ENCODE measurements at regions not wholly inside any gene's neighbourhood (a gene's known extent, or its start where the extent isn't known, plus 50 kb on each side); places are given as distances from the start of the nearest gene placed in this dataset.

DNA sequence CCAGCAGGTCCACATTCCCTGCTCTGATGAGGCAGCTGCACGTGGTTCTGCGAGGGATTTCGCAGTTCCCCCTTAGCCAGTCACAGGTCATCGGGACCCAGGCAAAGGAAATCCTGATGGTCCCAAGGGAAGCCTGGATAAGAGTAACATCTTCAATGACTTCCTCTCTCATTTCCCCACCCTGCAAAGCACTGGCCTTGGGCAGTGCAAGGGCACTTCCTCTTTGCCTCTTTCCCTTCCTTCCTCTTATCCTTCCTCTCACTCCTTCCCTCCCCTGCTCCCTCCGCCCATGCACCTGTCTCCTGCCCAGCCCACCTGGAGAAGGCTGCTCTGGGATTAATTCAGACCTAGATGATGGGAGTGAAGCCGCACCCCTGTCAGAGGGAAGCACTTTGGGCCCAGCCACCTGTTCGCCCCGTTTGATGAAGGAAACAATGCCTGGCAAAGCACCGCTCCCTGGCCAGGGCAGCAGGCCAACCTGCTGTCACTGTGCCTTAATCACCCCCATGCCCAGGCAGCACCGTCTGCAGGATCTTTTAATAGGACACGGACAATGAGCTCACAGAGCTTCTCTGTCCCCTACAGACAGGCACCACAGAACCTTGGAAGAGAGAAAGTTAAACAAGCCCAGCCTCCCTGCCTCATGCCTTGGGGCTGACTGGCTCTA, 113.5 kb upstream of the PABPC3 start:
- no peak for TF ChIP-seq CTCF (IDR thresholded peaks at IDR 0.05; ENCODE audit: low read length)
- no peak for TF ChIP-seq EZH2 (optimal IDR thresholded peaks at IDR 0.05; ENCODE audit: low read depth, low read length)

Measured in MM.1S (cell line).